SK-N-SH (cell line): ENCODE measurements at regions not wholly inside any gene's neighbourhood (a gene's known extent, or its start where the extent isn't known, plus 50 kb on each side); places are given as distances from the start of the nearest gene placed in this dataset.

Experiments
- CTCF ChIA-PET: fragments of 300-600, 350-600 bp; formaldehyde crosslinking; extraction: SDS; loops from one replicate; lab custom pipeline; 2021; lab: Yijun Ruan, JAX
- POLR2A ChIA-PET: fragments of 350-600 bp; sonication (Branson Sonifier 250); formaldehyde crosslinking; extraction: SDS; loops from one replicate; lab custom pipeline; 2020; ENCODE audit warnings: antibody characterized with exemption, inconsistent platforms; lab: Yijun Ruan, JAX
- DNase-seq: peaks from one replicate; pipeline ENCODE4 v3.0.0; 2012
- H2AFZ ChIP-seq: fragments of 200-600 bp; sonication (generic); 2 replicates; pipeline ENCODE4 v1.8.1; 2016; ENCODE audit warnings: antibody characterized with exemption, mild to moderate bottlenecking, low read depth
- H3F3A ChIP-seq: fragments of 200-600 bp; sonication (generic); replicated peaks from 2 replicates; pipeline ENCODE3; 2016; ENCODE audit warnings: antibody characterized with exemption, mild to moderate bottlenecking; ENCODE audit not compliant: insufficient read depth
- H3K27ac ChIP-seq, 2 experiments: fragments of 200-500 bp in 1 of 2; fragments of 200-600 bp in 1 of 2; sonication (Bioruptor generic) in 1 of 2; sonication (generic), shearing (Covaris generic) in 1 of 2; 2 replicates each; pipeline versions ENCODE4 v1.5.1 to v1.6.1; 2014 to 2016; ENCODE audit warnings: low read depth in 2 of 2, inconsistent platforms in 1 of 2, low read length in 1 of 2, mild to moderate bottlenecking in 1 of 2, mixed read lengths in 1 of 2
- H3K27me3 ChIP-seq: fragments of 200-600 bp; sonication (generic), shearing (Covaris generic); 2 replicates; pipeline ENCODE4 v1.6.1; 2016; ENCODE audit warnings: mixed run types; ENCODE audit not compliant: insufficient read depth
- H3K36me3 ChIP-seq, 2 experiments: fragments of 200-500 bp in 1 of 2; fragments of 200-600 bp in 1 of 2; sonication (Bioruptor generic) in 1 of 2; sonication (generic) in 1 of 2; replicated peaks in 1 of 2; 2 replicates each; pipeline versions ENCODE3 to v1.5.1; 2014 to 2016; ENCODE audit warnings: low read length in 1 of 2, mild to moderate bottlenecking in 1 of 2; ENCODE audit not compliant: insufficient read depth in 2 of 2, control insufficient read depth in 1 of 2
- H3K4me1 ChIP-seq, 2 experiments: fragments of 200-500 bp in 1 of 2; fragments of 200-600 bp in 1 of 2; sonication (Bioruptor generic) in 1 of 2; sonication (generic), shearing (Covaris generic) in 1 of 2; 2 replicates each; pipeline versions ENCODE4 v1.5.1 to v1.6.1; 2014 to 2016; ENCODE audit warnings: low read depth in 1 of 2, low read length in 1 of 2, mixed run types in 1 of 2; ENCODE audit not compliant: insufficient read depth in 2 of 2, control insufficient read depth in 1 of 2
- H3K4me2 ChIP-seq: fragments of 200-600 bp; sonication (generic), shearing (Covaris generic); 2 replicates; pipeline ENCODE4 v1.6.1; 2017; ENCODE audit warnings: mixed run types
- H3K4me3 ChIP-seq, 2 experiments: fragments of 200-500 bp in 1 of 2; fragments of 200-600 bp in 1 of 2; sonication (Bioruptor generic) in 1 of 2; sonication (generic), shearing (Covaris generic) in 1 of 2; 2 replicates each; pipeline versions ENCODE4 v1.5.1 to v1.8.1; 2014 to 2016; ENCODE audit warnings: low read depth in 2 of 2, inconsistent platforms in 1 of 2, low read length in 1 of 2, mild to moderate bottlenecking in 1 of 2, mixed read lengths in 1 of 2, moderate library complexity in 1 of 2
- H3K79me2 ChIP-seq: fragments of 200-600 bp; sonication (generic); 2 replicates; pipeline ENCODE4 v1.8.1; 2017; ENCODE audit warnings: mild to moderate bottlenecking; ENCODE audit not compliant: insufficient read depth
- H3K9ac ChIP-seq: fragments of 200-600 bp; sonication (generic); 2 replicates; pipeline ENCODE4 v1.6.1; 2017; ENCODE audit warnings: mixed run types
- H3K9me2 ChIP-seq: fragments of 200-600 bp; sonication (generic); 2 replicates; pipeline ENCODE4 v1.6.1; 2017; ENCODE audit warnings: mixed run types
- H3K9me3 ChIP-seq: fragments of 200-600 bp; sonication (generic); 2 replicates; pipeline ENCODE4 v1.6.1; 2017; ENCODE audit warnings: mixed run types, mild to moderate bottlenecking, moderate library complexity
- H4K20me1 ChIP-seq: fragments of 200-600 bp; sonication (generic); 2 replicates; pipeline ENCODE4 v1.6.1; 2017; ENCODE audit warnings: mild to moderate bottlenecking, mixed run types; ENCODE audit not compliant: insufficient read depth
- CHD2 ChIP-seq: fragments of 150-350 bp; IDR thresholded peaks from 2 replicates; pipeline ENCODE4 v1.6.1; 2018; ENCODE audit warnings: low read length; ENCODE audit not compliant: partially characterized antibody
- GABPA ChIP-seq: IDR thresholded peaks from 2 replicates; pipeline ENCODE4 v1.4.0; 2012; ENCODE audit warnings: low read depth, mild to moderate bottlenecking
- MEF2A ChIP-seq: IDR thresholded peaks from 2 replicates; pipeline ENCODE4 v1.4.0; 2012; ENCODE audit warnings: low read depth, borderline replicate concordance
- MXI1 ChIP-seq: IDR thresholded peaks from 2 replicates; pipeline ENCODE4 v1.6.1; 2012; ENCODE audit warnings: mild to moderate bottlenecking, low read depth, low read length, improper control_type of control experiment
- NFIC ChIP-seq: IDR thresholded peaks from 2 replicates; pipeline ENCODE4 v1.4.0; 2012; ENCODE audit warnings: borderline replicate concordance
- RCOR1 ChIP-seq: fragments of 150-350 bp; IDR thresholded peaks from 2 replicates; pipeline ENCODE4 v1.6.1; 2017; ENCODE audit warnings: antibody characterized with exemption, low read length
- REST ChIP-seq: IDR thresholded peaks from 2 replicates; pipeline ENCODE4 v1.6.1; 2012; ENCODE audit warnings: mild to moderate bottlenecking, low read depth, low read length, moderate library complexity
- RXRA ChIP-seq: IDR thresholded peaks from 2 replicates; pipeline ENCODE4 v1.4.0; 2012; ENCODE audit warnings: low read depth, mild to moderate bottlenecking, borderline replicate concordance
- SIN3A ChIP-seq: IDR thresholded peaks from 2 replicates; pipeline ENCODE4 v1.6.1; 2012; ENCODE audit warnings: low read depth, mild to moderate bottlenecking, low read length, moderate library complexity, borderline replicate concordance
- SMC3 ChIP-seq: IDR thresholded peaks from 2 replicates; pipeline ENCODE4 v1.6.1; 2012; ENCODE audit warnings: low read depth, low read length, improper control_type of control experiment
- ZBTB33 ChIP-seq: IDR thresholded peaks from 2 replicates; pipeline ENCODE4 v1.4.0; 2012; ENCODE audit warnings: low read depth, borderline replicate concordance
- WGBS: methylation state at CpG from one replicate; pipeline ENCODE4 v1.1.6; 2017; ENCODE audit warnings: low lambda C conversion rate; 5-methylcytosine and 5-hydroxymethylcytosine counted together
- TF ChIP-seq, protein P1 (sequence below): IDR thresholded peaks from 2 replicates; pipeline ENCODE4 v1.4.0; 2012; ENCODE audit warnings: low read depth, borderline replicate concordance
- TF ChIP-seq, protein P2 (sequence below): fragments of 150-350 bp; IDR thresholded peaks from 2 replicates; pipeline ENCODE4 v1.6.1; 2016; ENCODE audit warnings: mild to moderate bottlenecking, low read depth, low read length

DNA sequence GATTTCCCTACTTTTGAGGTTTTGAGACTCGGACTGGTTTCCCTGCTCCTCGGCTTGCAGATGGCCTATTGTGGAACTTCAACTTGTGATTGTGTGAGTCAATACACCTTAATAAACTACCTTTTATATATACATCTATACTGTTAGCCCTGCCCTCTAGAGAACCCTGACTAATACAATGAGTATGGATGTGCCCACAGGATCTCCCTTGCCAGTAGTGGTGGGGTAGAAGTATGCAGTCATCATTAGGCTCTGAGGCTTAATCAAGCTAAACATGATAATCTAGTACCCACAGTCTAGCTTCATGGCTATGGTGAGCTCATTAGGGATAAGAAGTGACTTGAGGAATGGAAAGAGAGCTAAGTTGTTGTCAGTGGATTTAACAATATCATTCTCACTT lies 412.8 kb upstream of the PTGER4 start (continued):
- TF ChIP-seq, protein P1, sequence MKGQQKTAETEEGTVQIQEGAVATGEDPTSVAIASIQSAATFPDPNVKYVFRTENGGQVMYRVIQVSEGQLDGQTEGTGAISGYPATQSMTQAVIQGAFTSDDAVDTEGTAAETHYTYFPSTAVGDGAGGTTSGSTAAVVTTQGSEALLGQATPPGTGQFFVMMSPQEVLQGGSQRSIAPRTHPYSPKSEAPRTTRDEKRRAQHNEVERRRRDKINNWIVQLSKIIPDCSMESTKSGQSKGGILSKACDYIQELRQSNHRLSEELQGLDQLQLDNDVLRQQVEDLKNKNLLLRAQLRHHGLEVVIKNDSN, result no peak

DNA sequence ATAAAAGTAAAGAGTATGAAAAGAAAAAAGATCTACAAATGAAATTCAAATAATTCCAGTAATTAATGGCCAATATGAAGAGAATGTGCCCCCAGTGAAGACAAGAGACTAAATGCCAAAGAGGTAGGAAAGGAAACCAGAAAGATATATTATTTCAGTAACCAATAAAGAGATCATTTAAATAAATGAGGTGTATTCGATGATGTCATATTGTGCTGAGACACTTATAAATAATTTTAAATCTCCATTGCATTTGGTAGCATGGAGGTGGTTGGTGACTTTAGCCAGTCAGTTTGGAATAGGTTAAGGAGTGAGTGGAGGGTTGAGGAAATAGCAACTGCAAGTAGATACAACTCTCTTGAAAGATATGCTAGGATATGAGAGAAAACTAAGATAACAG lies 417.7 kb upstream of the PTGER4 start:
- H3K27ac ChIP-seq, result no peak overlapping the region
- 2% methylated on average over 1 of the region's 1 CpG for WGBS
- POLR2A ChIA-PET, result no interaction called here

GRCh38 chr5:40260361-40260760 lies 419.4 kb upstream of the PTGER4 start:
- TF ChIP-seq MEF2A (no peak), REST (no peak), CHD2 (no peak), RCOR1 (no peak), MXI1 (no peak), SIN3A (no peak), SMC3 (no peak), ZBTB33 (no peak), NFIC (no peak)
- TF ChIP-seq, protein P2, sequence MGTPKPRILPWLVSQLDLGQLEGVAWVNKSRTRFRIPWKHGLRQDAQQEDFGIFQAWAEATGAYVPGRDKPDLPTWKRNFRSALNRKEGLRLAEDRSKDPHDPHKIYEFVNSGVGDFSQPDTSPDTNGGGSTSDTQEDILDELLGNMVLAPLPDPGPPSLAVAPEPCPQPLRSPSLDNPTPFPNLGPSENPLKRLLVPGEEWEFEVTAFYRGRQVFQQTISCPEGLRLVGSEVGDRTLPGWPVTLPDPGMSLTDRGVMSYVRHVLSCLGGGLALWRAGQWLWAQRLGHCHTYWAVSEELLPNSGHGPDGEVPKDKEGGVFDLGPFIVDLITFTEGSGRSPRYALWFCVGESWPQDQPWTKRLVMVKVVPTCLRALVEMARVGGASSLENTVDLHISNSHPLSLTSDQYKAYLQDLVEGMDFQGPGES, result no peak
- TF ChIP-seq, protein P1, result no peak
- H4K20me1 ChIP-seq, result no peaks in the 10 kb centered on the region
- no peaks in the 10 kb centered on the region for H3K36me3 ChIP-seq
- H3K9me2 ChIP-seq, result no peaks in the 10 kb centered on the region
- no peak overlapping the region for H2AFZ ChIP-seq
- H3K4me3 ChIP-seq, result no peak overlapping the region
- no peak overlapping the region for H3K9ac ChIP-seq
- no peaks in the 10 kb centered on the region for H3K9me3 ChIP-seq
- POLR2A ChIA-PET, result no interaction called here
- DNase-seq, result no peak
- CTCF ChIA-PET, result no interaction called here
- H3K27ac ChIP-seq, result no peak overlapping the region
- H3F3A ChIP-seq, result no peaks in the 10 kb centered on the region
- no peaks in the 10 kb centered on the region for H3K4me1 ChIP-seq
- 5% methylated on average over 4 of the region's 4 CpGs for WGBS
- H3K4me2 ChIP-seq, result no peak overlapping the region
- no peaks in the 10 kb centered on the region for H3K79me2 ChIP-seq
- no peaks in the 10 kb centered on the region; the same call in 1 of the 2 replicates for H3K27me3 ChIP-seq

More for the DNA sequence above, 417.7 kb upstream of the PTGER4 start:
- H3K79me2 ChIP-seq, result no peaks in the 10 kb centered on the region
- TF ChIP-seq, protein P2, result no peak
- TF ChIP-seq MXI1 (no peak), CHD2 (no peak), GABPA (no peak), SMC3 (no peak), RXRA (no peak)
- TF ChIP-seq, all 33 proteins: peak for 0
- H3K4me1 ChIP-seq, result no peaks in the 10 kb centered on the region
- no peaks in the 10 kb centered on the region for H3K36me3 ChIP-seq
- no peak overlapping the region for H2AFZ ChIP-seq
- H3K9ac ChIP-seq, result no peak overlapping the region
- H3K4me2 ChIP-seq, result no peak overlapping the region
- no peaks in the 10 kb centered on the region for H4K20me1 ChIP-seq
- H3K9me2 ChIP-seq, result no peaks in the 10 kb centered on the region
- CTCF ChIA-PET, result no interaction called here
- H3K4me3 ChIP-seq, result no peak overlapping the region
- no peaks in the 10 kb centered on the region; the same call in 1 of the 2 replicates for H3K27me3 ChIP-seq
- no peak for DNase-seq
- H3K9me3 ChIP-seq, result no peaks in the 10 kb centered on the region
- H3F3A ChIP-seq, result no peaks in the 10 kb centered on the region
